ENCODE measurements at regions not wholly inside any gene's neighbourhood (a gene's known extent, or its start where the extent isn't known, plus 50 kb on each side); places are given as distances from the start of the nearest gene placed in this dataset.

GRCh38 chr10:31581741-31582323, 262.8 kb downstream of the ZEB1 start:
- peak overlapping the region in 1 of 2 experiments; percentile 65; a peak in 1 of 6 replicates for H3K27ac ChIP-seq
- no peak for TF ChIP-seq ZSCAN20 (CRISPR knock-in tag; IDR thresholded peaks at IDR 0.05)
- no peak for TF ChIP-seq SMC3 (IDR thresholded peaks at IDR 0.05)
- TF ChIP-seq PHF8 (IDR thresholded peaks at IDR 0.05; ENCODE audit: borderline replicate concordance, low read depth) = no peak
- no peak for TF ChIP-seq HES2 (IDR thresholded peaks at IDR 0.05)
- TF ChIP-seq CEBPB (IDR thresholded peaks at IDR 0.05) = no peak
- no peak for TF ChIP-seq CBX2 (IDR thresholded peaks at IDR 0.05; ENCODE audit: borderline replicate concordance, low read depth)
- no peak for TF ChIP-seq TFCP2L1 (CRISPR knock-in tag; IDR thresholded peaks at IDR 0.05)
- no peak for TF ChIP-seq GATA3 (IDR thresholded peaks at IDR 0.05; ENCODE audit: borderline replicate concordance)
- TF ChIP-seq BCL3 (IDR thresholded peaks at IDR 0.05) = no peak
- TF ChIP-seq E2F6 (IDR thresholded peaks at IDR 0.05; ENCODE audit: borderline replicate concordance, low read depth) = no peak
- no peak for TF ChIP-seq RFX5 (IDR thresholded peaks at IDR 0.05)
- no peak for TF ChIP-seq MAFK (IDR thresholded peaks at IDR 0.05; ENCODE audit: partially characterized antibody)
- TF ChIP-seq NFE2L2 (conservative IDR thresholded peaks at IDR 0.05; ENCODE audit: low read length) = no peak
- DNase-seq (ENCODE audit: low read depth in 1 of 2, low spot score in 1 of 2) = no peak
- no peak for FAIRE-seq
- no peak overlapping the region for H3K4me3 ChIP-seq
- H3K9me3 ChIP-seq = no peaks in the 10 kb centered on the region
- no peak for ATAC-seq
- ChIA-PET CTCF (interaction anchor here (1.1 to 1.6 kb wide), 2 partner anchors 10 to 12 kb away, joined by 3 to 4 read pairs; no protein-coding TSS in a partner anchor), POLR2A (interaction anchor here (1.0 kb wide), 1 partner anchor 550 kb away, joined by 3 read pairs; the partner anchor contains the start of gene ZNF438)
- no peak overlapping the region for H3K4me2 ChIP-seq
- 76% methylated on average over 9 of the region's 9 CpGs for WGBS (ENCODE audit: missing lambda C conversion rate)
- H3K4me1 ChIP-seq = peaks cover 14% of the 10 kb centered on the region

GRCh38 chr10:31580646-31581045, 261.6 kb downstream of the ZEB1 start:
- H3K4me3 ChIP-seq = no peak overlapping the region
- FAIRE-seq (no peak), DNase-seq (ENCODE audit: low read depth in 1 of 2, low spot score in 1 of 2) (no peak), ATAC-seq (no peak)
- ChIA-PET CTCF (no interaction called here), POLR2A (no interaction called here)
- H3K4me1 ChIP-seq = peaks cover 14% of the 10 kb centered on the region
- 90% methylated on average over 5 of the region's 5 CpGs for WGBS (ENCODE audit: missing lambda C conversion rate)
- no peaks in the 10 kb centered on the region for H3K9me3 ChIP-seq
- H3K27ac ChIP-seq = no peak overlapping the region
- no peak overlapping the region for H3K4me2 ChIP-seq
- no peak for TF ChIP-seq POLR2AphosphoS2 (conservative IDR thresholded peaks at IDR 0.05; ENCODE audit: low read length)
- TF ChIP-seq ATOH8 (CRISPR knock-in tag; IDR thresholded peaks at IDR 0.05; ENCODE audit: low read depth) = no peak
- TF ChIP-seq ZSCAN20 (CRISPR knock-in tag; IDR thresholded peaks at IDR 0.05) = no peak
- TF ChIP-seq CEBPB (IDR thresholded peaks at IDR 0.05) = no peak
- no peak for TF ChIP-seq HOXA7 (CRISPR knock-in tag; IDR thresholded peaks at IDR 0.05)
- TF ChIP-seq POLR2A (IDR thresholded peaks at IDR 0.05; ENCODE audit: low read length) = no peak
- no peak for TF ChIP-seq RNF2 (IDR thresholded peaks at IDR 0.05; ENCODE audit: borderline replicate concordance, low read depth)
- no peak for TF ChIP-seq ELK1 (IDR thresholded peaks at IDR 0.05; ENCODE audit: low read depth, low read length)
- TF ChIP-seq BCL3 (IDR thresholded peaks at IDR 0.05) = no peak
- no peak for TF ChIP-seq NFE2L2 (conservative IDR thresholded peaks at IDR 0.05; ENCODE audit: low read length)
- no peak for TF ChIP-seq SREBF2 (IDR thresholded peaks at IDR 0.05)
- TF ChIP-seq HES2 (IDR thresholded peaks at IDR 0.05) = no peak
- no peak for TF ChIP-seq CHD2 (IDR thresholded peaks at IDR 0.05; ENCODE audit: low read length, partially characterized antibody)
- TF ChIP-seq ZFP36 (IDR thresholded peaks at IDR 0.05; ENCODE audit: borderline replicate concordance, partially characterized antibody) = no peak

Small RNA genes in the stretch of these regions (small RNA-seq; reads per million reads assigned to genes)
- 0 reads per million in 6 experiments for gene AL161935.2
